ENCODE measurements at regions not wholly inside any gene's neighbourhood (a gene's known extent, or its start where the extent isn't known, plus 50 kb on each side); places are given as distances from the start of the nearest gene placed in this dataset.

DNA sequence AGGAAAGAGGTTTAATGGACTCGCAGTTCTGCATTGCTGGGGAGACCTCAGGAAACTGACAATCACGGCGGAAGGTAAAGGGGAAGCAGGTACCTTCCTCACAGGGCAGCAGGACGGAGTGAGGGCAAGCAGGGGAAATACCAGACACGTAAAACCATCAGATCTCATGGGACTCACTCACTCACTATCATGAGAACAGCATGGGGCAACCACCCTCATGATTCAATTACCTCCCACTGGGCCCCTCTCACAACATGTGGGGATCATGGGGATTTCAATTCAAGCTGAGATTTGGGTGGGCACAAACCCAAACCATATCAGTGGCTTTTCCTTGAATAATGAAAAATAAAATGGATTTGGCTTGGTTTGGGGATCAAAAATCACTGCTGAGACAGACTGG is 380.5 kb downstream of the VRK1 start:
- H2BK120ac ChIP-seq (ENCODE audit: insufficient read depth, low read length, poor library complexity), result no peak overlapping the region
- no peak overlapping the region for H2BK12ac ChIP-seq (ENCODE audit: low read length)
- no peaks in the 10 kb centered on the region for H3K27me3 ChIP-seq (ENCODE audit: insufficient read depth, low read length)
- no peak overlapping the region for H4K12ac ChIP-seq (ENCODE audit: low read depth, low read length)
- H4K91ac ChIP-seq (ENCODE audit: low read depth, low read length), result no peak overlapping the region
- no peak overlapping the region for H3K9ac ChIP-seq (ENCODE audit: low read length)
- no peaks in the 10 kb centered on the region for H3K79me1 ChIP-seq (ENCODE audit: low read length)
- H3K4me2 ChIP-seq (ENCODE audit: low read length), result no peak overlapping the region
- H3K36me3 ChIP-seq (ENCODE audit: control insufficient read depth in 1 of 2, insufficient read depth in 2 of 2, low read length in 2 of 2), result no peaks in the 10 kb centered on the region
- DNase-seq, result no peak
- H3K79me2 ChIP-seq (ENCODE audit: control insufficient read depth, insufficient read depth, low read length, poor library complexity), result no peaks in the 10 kb centered on the region
- no peak overlapping the region for H3K23ac ChIP-seq (ENCODE audit: low read length)
- H3K14ac ChIP-seq (ENCODE audit: low read length), result no peak overlapping the region
- peaks cover 0 to 2% of the 10 kb centered on the region in 2 experiments for H3K4me1 ChIP-seq (ENCODE audit: control insufficient read depth in 1 of 2, insufficient read depth in 2 of 2, low read length in 2 of 2)
- no peak overlapping the region for H3K4me3 ChIP-seq (ENCODE audit: low read depth, low read length)
- no peak overlapping the region for H2BK5ac ChIP-seq (ENCODE audit: low read depth, low read length, poor library complexity)
- H3K27ac ChIP-seq (ENCODE audit: low read depth, low read length), result no peak overlapping the region
- WGBS (ENCODE audit: extremely low coverage, insufficient coverage, insufficient read length), result no CpG with 5 or more reads among the region's 5 CpGs
- no peak overlapping the region for H3K4ac ChIP-seq (ENCODE audit: low read depth, low read length)
- peaks cover 3% of the 10 kb centered on the region for H3K9me3 ChIP-seq (ENCODE audit: insufficient read depth, low read depth, low read length)
- no peak overlapping the region for H3K18ac ChIP-seq (ENCODE audit: low read length)
- H4K8ac ChIP-seq (ENCODE audit: low read depth, low read length), result no peak overlapping the region
- no peak overlapping the region for H2AK5ac ChIP-seq (ENCODE audit: low read length)
- H2AFZ ChIP-seq (ENCODE audit: insufficient read depth, low read length, poor library complexity), result no peak overlapping the region

DNA sequence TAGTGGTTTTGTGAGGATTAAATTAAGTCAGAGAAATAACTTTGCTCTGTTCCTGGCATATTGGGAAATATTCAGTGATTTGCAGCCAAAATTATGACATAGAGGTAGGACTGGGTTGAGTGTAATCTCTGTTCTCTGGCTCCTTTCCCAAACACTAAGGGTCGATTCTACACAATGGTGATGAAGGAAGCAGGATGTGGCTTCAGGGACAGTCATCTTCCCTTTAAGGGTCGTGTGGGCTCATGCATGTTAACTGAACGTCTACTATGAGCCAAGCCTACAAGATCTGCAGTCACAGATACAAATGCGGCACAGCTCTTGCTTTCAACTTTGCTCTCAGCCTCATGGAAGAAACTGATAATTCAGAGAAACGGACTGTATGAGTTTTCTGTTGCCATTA is 381.6 kb downstream of the VRK1 start:
- no peak overlapping the region for H2AFZ ChIP-seq (ENCODE audit: insufficient read depth, low read length, poor library complexity)
- no peak overlapping the region for H2BK120ac ChIP-seq (ENCODE audit: insufficient read depth, low read length, poor library complexity)
- no peak overlapping the region for H2AK5ac ChIP-seq (ENCODE audit: low read length)
- no peaks in the 10 kb centered on the region for H3K79me2 ChIP-seq (ENCODE audit: control insufficient read depth, insufficient read depth, low read length, poor library complexity)
- no peak overlapping the region for H3K9ac ChIP-seq (ENCODE audit: low read length)
- H3K9me3 ChIP-seq (ENCODE audit: insufficient read depth, low read depth, low read length), result peaks cover 3% of the 10 kb centered on the region
- no peak for DNase-seq
- no peak overlapping the region for H3K27ac ChIP-seq (ENCODE audit: low read depth, low read length)
- no peak overlapping the region for H4K8ac ChIP-seq (ENCODE audit: low read depth, low read length)
- H3K4me3 ChIP-seq (ENCODE audit: low read depth, low read length), result no peak overlapping the region
- H3K14ac ChIP-seq (ENCODE audit: low read length), result no peak overlapping the region
- no peak overlapping the region for H3K23ac ChIP-seq (ENCODE audit: low read length)
- no peak overlapping the region for H3K4ac ChIP-seq (ENCODE audit: low read depth, low read length)
- H3K4me1 ChIP-seq (ENCODE audit: control insufficient read depth in 1 of 2, insufficient read depth in 2 of 2, low read length in 2 of 2), result peaks cover 0 to 2% of the 10 kb centered on the region in 2 experiments
- no peaks in the 10 kb centered on the region for H3K79me1 ChIP-seq (ENCODE audit: low read length)
- H2BK12ac ChIP-seq (ENCODE audit: low read length), result no peak overlapping the region
- no peak overlapping the region for H3K4me2 ChIP-seq (ENCODE audit: low read length)
- no peaks in the 10 kb centered on the region for H3K36me3 ChIP-seq (ENCODE audit: control insufficient read depth in 1 of 2, insufficient read depth in 2 of 2, low read length in 2 of 2)
- no peak overlapping the region for H4K12ac ChIP-seq (ENCODE audit: low read depth, low read length)
- WGBS (ENCODE audit: extremely low coverage, insufficient coverage, insufficient read length), result no CpG with 5 or more reads among the region's 5 CpGs
- no peak overlapping the region for H2BK5ac ChIP-seq (ENCODE audit: low read depth, low read length, poor library complexity)
- no peak overlapping the region for H4K91ac ChIP-seq (ENCODE audit: low read depth, low read length)
- H3K18ac ChIP-seq (ENCODE audit: low read length), result no peak overlapping the region
- H3K27me3 ChIP-seq (ENCODE audit: insufficient read depth, low read length), result no peaks in the 10 kb centered on the region

DNA sequence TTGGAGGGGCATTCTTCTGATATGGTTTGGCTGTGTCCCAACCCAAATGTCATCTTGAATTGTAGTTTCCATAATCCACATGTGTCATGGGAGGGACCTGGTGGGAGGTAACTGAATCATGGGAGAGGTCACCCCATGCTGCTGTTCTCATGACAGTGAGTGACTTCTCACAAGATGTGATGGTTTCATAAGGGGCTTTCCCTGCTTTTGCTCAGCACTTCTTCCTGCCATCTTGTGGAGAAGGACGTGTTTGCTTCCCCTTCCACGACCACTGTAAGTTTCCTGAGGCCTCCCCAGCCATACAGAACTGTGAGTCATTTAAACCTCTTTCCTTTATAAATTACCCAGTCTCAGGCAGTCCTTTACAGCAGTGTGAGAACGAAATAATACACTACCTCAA is 382.4 kb downstream of the VRK1 start:
- Histone ChIP-seq H3K79me1 (ENCODE audit: low read length) (no peaks in the 10 kb centered on the region), H3K4me3 (ENCODE audit: low read depth, low read length) (no peak overlapping the region), H3K4ac (ENCODE audit: low read depth, low read length) (no peak overlapping the region), H3K27me3 (ENCODE audit: insufficient read depth, low read length) (no peaks in the 10 kb centered on the region), H3K79me2 (ENCODE audit: control insufficient read depth, insufficient read depth, low read length, poor library complexity) (no peaks in the 10 kb centered on the region), H3K4me2 (ENCODE audit: low read length) (no peak overlapping the region), H2BK120ac (ENCODE audit: insufficient read depth, low read length, poor library complexity) (no peak overlapping the region), H3K23ac (ENCODE audit: low read length) (no peak overlapping the region), H2BK5ac (ENCODE audit: low read depth, low read length, poor library complexity) (no peak overlapping the region), H2BK12ac (ENCODE audit: low read length) (no peak overlapping the region), H2AK5ac (ENCODE audit: low read length) (no peak overlapping the region), H4K8ac (ENCODE audit: low read depth, low read length) (no peak overlapping the region), H4K12ac (ENCODE audit: low read depth, low read length) (no peak overlapping the region), H4K91ac (ENCODE audit: low read depth, low read length) (no peak overlapping the region), H3K4me1 (ENCODE audit: control insufficient read depth in 1 of 2, insufficient read depth in 2 of 2, low read length in 2 of 2) (peaks cover 0 to 2% of the 10 kb centered on the region in 2 experiments), H3K27ac (ENCODE audit: low read depth, low read length) (no peak overlapping the region), H2AFZ (ENCODE audit: insufficient read depth, low read length, poor library complexity) (no peak overlapping the region), H3K18ac (ENCODE audit: low read length) (no peak overlapping the region), H3K36me3 (ENCODE audit: control insufficient read depth in 1 of 2, insufficient read depth in 2 of 2, low read length in 2 of 2) (no peaks in the 10 kb centered on the region), H3K9me3 (ENCODE audit: insufficient read depth, low read depth, low read length) (peaks cover 3% of the 10 kb centered on the region), H3K14ac (ENCODE audit: low read length) (no peak overlapping the region), H3K9ac (ENCODE audit: low read length) (no peak overlapping the region)
- DNase-seq, result no peak
- no CpG with 5 or more reads among the region's 3 CpGs for WGBS (ENCODE audit: extremely low coverage, insufficient coverage, insufficient read length)

DNA sequence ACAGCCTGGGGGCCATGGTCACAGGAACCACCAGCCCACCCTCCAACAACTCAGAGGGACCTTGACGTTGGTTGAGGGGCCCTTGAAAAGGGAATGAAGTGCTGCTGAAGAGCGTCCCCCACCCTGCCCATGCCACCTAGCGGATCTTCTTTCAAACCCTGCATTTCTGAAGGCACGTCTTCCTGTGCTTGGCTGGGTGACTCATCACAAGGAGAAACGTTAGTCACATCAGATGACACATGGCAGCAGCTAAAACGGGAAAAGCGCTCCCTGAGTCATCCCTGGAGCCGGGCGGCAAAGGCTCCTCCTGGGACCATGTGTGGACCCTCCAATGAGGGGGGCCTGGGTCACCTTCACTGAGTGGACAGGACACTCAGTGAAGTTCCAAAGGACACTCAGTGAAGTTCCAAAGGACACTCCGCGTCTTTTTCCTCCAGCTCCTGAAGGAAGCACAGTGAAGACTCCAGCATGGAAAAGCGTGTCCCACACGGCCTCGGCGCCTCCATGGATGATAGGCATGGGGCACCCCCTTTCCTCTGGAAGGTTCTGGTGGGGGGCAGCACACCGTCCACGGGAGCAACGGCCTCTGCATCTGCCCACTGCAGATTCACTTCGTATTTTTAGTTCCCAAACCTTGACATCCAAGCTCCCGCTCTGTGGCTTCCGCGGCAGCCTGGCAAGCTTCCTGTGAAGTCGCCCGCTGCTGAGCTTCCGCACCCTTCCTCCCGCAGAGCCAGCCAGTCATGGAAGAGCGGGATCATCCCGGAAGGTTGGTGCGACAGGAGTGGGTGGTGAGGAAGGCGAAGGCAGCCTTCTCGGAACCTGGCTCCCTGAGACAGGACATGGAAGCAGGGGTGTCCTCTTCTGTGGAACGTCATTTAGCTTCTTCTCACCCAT is 383.4 kb downstream of the VRK1 start:
- H3K4me1 ChIP-seq (ENCODE audit: control insufficient read depth in 1 of 2, insufficient read depth in 2 of 2, low read length in 2 of 2), result peaks cover 0 to 2% of the 10 kb centered on the region in 2 experiments
- H3K4me2 ChIP-seq (ENCODE audit: low read length), result no peak overlapping the region
- H3K14ac ChIP-seq (ENCODE audit: low read length), result no peak overlapping the region
- no peak overlapping the region for H3K18ac ChIP-seq (ENCODE audit: low read length)
- H2AFZ ChIP-seq (ENCODE audit: insufficient read depth, low read length, poor library complexity), result no peak overlapping the region
- no CpG with 5 or more reads among the region's 32 CpGs for WGBS (ENCODE audit: extremely low coverage, insufficient coverage, insufficient read length)
- H2BK12ac ChIP-seq (ENCODE audit: low read length), result no peak overlapping the region
- H4K8ac ChIP-seq (ENCODE audit: low read depth, low read length), result no peak overlapping the region
- no peak overlapping the region for H3K27ac ChIP-seq (ENCODE audit: low read depth, low read length)
- H3K23ac ChIP-seq (ENCODE audit: low read length), result no peak overlapping the region
- H3K4ac ChIP-seq (ENCODE audit: low read depth, low read length), result no peak overlapping the region
- no peaks in the 10 kb centered on the region for H3K79me2 ChIP-seq (ENCODE audit: control insufficient read depth, insufficient read depth, low read length, poor library complexity)
- H3K9ac ChIP-seq (ENCODE audit: low read length), result no peak overlapping the region
- H3K36me3 ChIP-seq (ENCODE audit: control insufficient read depth in 1 of 2, insufficient read depth in 2 of 2, low read length in 2 of 2), result no peaks in the 10 kb centered on the region
- H3K9me3 ChIP-seq (ENCODE audit: insufficient read depth, low read depth, low read length), result peaks cover 3% of the 10 kb centered on the region
- H3K79me1 ChIP-seq (ENCODE audit: low read length), result no peaks in the 10 kb centered on the region
- no peaks in the 10 kb centered on the region for H3K27me3 ChIP-seq (ENCODE audit: insufficient read depth, low read length)
- H2BK120ac ChIP-seq (ENCODE audit: insufficient read depth, low read length, poor library complexity), result no peak overlapping the region
- H3K4me3 ChIP-seq (ENCODE audit: low read depth, low read length), result no peak overlapping the region
- DNase-seq, result peak; percentile 27 to 62
- H2AK5ac ChIP-seq (ENCODE audit: low read length), result no peak overlapping the region
- H2BK5ac ChIP-seq (ENCODE audit: low read depth, low read length, poor library complexity), result no peak overlapping the region
- H4K91ac ChIP-seq (ENCODE audit: low read depth, low read length), result no peak overlapping the region
- H4K12ac ChIP-seq (ENCODE audit: low read depth, low read length), result no peak overlapping the region
